Transverse colon (tissue), 3 donors: ENCODE measurements at regions not wholly inside any gene's neighbourhood (a gene's known extent, or its start where the extent isn't known, plus 50 kb on each side); places are given as distances from the start of the nearest gene placed in this dataset.

Experiments
- EP300 ChIP-seq: sonication (generic); formaldehyde crosslinking; IDR thresholded peaks from one replicate; pipeline ENCODE4 v1.6.1; 2017; ENCODE audit warnings: antibody characterized with exemption, low read depth
- POLR2A ChIP-seq: fragments of 450-650 bp; IDR thresholded peaks from one replicate; pipeline ENCODE4 v1.6.1; 2016; ENCODE audit warnings: antibody characterized with exemption, mild to moderate bottlenecking, moderate library complexity
- TF ChIP-seq, protein P1 (sequence below), 5 experiments: fragments of 200-600 bp in 3 of 5; fragments of 450-650 bp in 2 of 5; sonication (generic) in 3 of 5; IDR thresholded peaks; 1 replicate in 2 of 5; 2 replicates in 3 of 5; pipeline ENCODE4 v1.5.1; 2016 to 2017; ENCODE audit warnings: antibody characterized with exemption in 5 of 5, inconsistent platforms in 3 of 5, mild to moderate bottlenecking in 2 of 5, moderate library complexity in 1 of 5

- TF ChIP-seq EP300 (no peak), POLR2A (no peak)
- TF ChIP-seq, protein P1, sequence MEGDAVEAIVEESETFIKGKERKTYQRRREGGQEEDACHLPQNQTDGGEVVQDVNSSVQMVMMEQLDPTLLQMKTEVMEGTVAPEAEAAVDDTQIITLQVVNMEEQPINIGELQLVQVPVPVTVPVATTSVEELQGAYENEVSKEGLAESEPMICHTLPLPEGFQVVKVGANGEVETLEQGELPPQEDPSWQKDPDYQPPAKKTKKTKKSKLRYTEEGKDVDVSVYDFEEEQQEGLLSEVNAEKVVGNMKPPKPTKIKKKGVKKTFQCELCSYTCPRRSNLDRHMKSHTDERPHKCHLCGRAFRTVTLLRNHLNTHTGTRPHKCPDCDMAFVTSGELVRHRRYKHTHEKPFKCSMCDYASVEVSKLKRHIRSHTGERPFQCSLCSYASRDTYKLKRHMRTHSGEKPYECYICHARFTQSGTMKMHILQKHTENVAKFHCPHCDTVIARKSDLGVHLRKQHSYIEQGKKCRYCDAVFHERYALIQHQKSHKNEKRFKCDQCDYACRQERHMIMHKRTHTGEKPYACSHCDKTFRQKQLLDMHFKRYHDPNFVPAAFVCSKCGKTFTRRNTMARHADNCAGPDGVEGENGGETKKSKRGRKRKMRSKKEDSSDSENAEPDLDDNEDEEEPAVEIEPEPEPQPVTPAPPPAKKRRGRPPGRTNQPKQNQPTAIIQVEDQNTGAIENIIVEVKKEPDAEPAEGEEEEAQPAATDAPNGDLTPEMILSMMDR (IDR thresholded peaks at IDR 0.05) = no peak
Observed at GRCh38 chr2:12036640-12036983, 290.2 kb downstream of the LPIN1 start.
